ENCODE measurements at regions not wholly inside any gene's neighbourhood (a gene's known extent, or its start where the extent isn't known, plus 50 kb on each side); places are given as distances from the start of the nearest gene placed in this dataset.

DNA sequence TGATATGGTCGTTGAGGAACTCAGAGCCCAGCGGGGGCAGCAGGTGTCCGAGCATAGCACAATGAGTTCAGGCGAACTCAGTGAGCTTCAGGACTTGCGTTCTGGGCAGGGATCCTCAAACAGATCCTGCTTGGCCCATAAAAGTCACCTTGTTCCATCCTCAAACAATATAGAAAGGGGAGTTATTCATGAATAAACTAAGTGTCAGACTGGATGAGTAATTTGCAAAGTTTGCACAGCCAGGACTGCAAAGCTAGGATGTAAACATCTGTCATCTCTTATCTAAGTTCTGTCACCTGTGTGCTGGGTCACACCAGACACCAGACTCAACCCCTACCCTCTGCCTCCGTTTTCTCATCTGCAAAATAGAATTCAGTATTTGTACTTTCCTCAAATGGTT, 58.0 kb upstream of the PFKP start:
- Histone ChIP-seq H2AK5ac (ENCODE audit: insufficient read length, low read length) (no peak overlapping the region), H3K79me2 (ENCODE audit: insufficient read depth, low read length) (no peaks in the 10 kb centered on the region), H4K8ac (replicated peaks; ENCODE audit: insufficient read length, low read depth, low read length) (no peak overlapping the region), H3K27ac (ENCODE audit: insufficient read length, low read depth, low read length) (no peak overlapping the region), H2BK15ac (ENCODE audit: low read depth, low read length) (no peak overlapping the region), H2BK12ac (ENCODE audit: insufficient read length, low read depth, low read length) (no peak overlapping the region), H4K91ac (ENCODE audit: insufficient read length, low read depth, low read length) (no peak overlapping the region), H2BK20ac (ENCODE audit: low read depth, low read length, poor library complexity, severe bottlenecking) (no peak overlapping the region), H3K79me1 (ENCODE audit: insufficient read depth, low read depth, low read length, poor library complexity, severe bottlenecking) (no peaks in the 10 kb centered on the region), H3K14ac (ENCODE audit: insufficient read depth, low read length) (no peak overlapping the region), H3K23ac (ENCODE audit: insufficient read length, low read depth, low read length) (no peak overlapping the region), H3K18ac (ENCODE audit: insufficient read length, low read depth, low read length) (no peak overlapping the region), H3K27me3 (ENCODE audit: insufficient read depth, low read length) (no peaks in the 10 kb centered on the region), H3K4me2 (ENCODE audit: insufficient read depth, insufficient read length, low read length) (no peak overlapping the region), H3K4me1 (ENCODE audit: insufficient read depth, low read length) (no peaks in the 10 kb centered on the region), H2BK5ac (ENCODE audit: insufficient read length, low read length) (no peak overlapping the region), H3K9me3 (ENCODE audit: control insufficient read depth, low read depth, low read length) (no peaks in the 10 kb centered on the region), H2AFZ (ENCODE audit: low read length) (no peak overlapping the region), H3K23me2 (ENCODE audit: insufficient read length, low read depth, low read length, poor library complexity, severe bottlenecking) (no peaks in the 10 kb centered on the region), H2BK120ac (ENCODE audit: low read depth, low read length, poor library complexity, severe bottlenecking) (no peak overlapping the region), H4K5ac (ENCODE audit: insufficient read length, low read depth, low read length) (no peak overlapping the region), H3K4ac (ENCODE audit: low read depth, low read length) (no peak overlapping the region), H3K9ac (ENCODE audit: extremely low read depth, insufficient read length, low read length) (no peak overlapping the region), H3T11ph (ENCODE audit: low read length) (no peak overlapping the region), H3K56ac (ENCODE audit: insufficient read length, low read depth, low read length) (no peak overlapping the region), H4K20me1 (ENCODE audit: control insufficient read depth, insufficient read depth, insufficient read length) (no peaks in the 10 kb centered on the region)
- Mint-ChIP-seq H3K4me3 (no peak overlapping the region), H3K27me3 (ENCODE audit: low read depth) (peaks cover 2% of the 10 kb centered on the region), H3K4me1 (peaks cover 8 to 10% of the 10 kb centered on the region in 2 experiments), H3K36me3 (ENCODE audit: insufficient read depth in 1 of 3, low read depth in 3 of 3) (no peaks in the 10 kb centered on the region), H3K9me3 (no peaks in the 10 kb centered on the region), H3K27ac (no peak overlapping the region)
- no peak for DNase-seq
- WGBS (ENCODE audit: extremely low coverage, insufficient read length, low lambda C conversion rate) = no CpG with 5 or more reads among the region's 6 CpGs
- TF ChIP-seq, protein P1, sequence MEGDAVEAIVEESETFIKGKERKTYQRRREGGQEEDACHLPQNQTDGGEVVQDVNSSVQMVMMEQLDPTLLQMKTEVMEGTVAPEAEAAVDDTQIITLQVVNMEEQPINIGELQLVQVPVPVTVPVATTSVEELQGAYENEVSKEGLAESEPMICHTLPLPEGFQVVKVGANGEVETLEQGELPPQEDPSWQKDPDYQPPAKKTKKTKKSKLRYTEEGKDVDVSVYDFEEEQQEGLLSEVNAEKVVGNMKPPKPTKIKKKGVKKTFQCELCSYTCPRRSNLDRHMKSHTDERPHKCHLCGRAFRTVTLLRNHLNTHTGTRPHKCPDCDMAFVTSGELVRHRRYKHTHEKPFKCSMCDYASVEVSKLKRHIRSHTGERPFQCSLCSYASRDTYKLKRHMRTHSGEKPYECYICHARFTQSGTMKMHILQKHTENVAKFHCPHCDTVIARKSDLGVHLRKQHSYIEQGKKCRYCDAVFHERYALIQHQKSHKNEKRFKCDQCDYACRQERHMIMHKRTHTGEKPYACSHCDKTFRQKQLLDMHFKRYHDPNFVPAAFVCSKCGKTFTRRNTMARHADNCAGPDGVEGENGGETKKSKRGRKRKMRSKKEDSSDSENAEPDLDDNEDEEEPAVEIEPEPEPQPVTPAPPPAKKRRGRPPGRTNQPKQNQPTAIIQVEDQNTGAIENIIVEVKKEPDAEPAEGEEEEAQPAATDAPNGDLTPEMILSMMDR (conservative IDR thresholded peaks at IDR 0.05) = no peak
